ENCODE measurements at regions not wholly inside any gene's neighbourhood (a gene's known extent, or its start where the extent isn't known, plus 50 kb on each side); places are given as distances from the start of the nearest gene placed in this dataset.

- TF ChIP-seq ZNF234 (CRISPR knock-in tag; conservative IDR thresholded peaks at IDR 0.05) (no peak), NFE2L1 (CRISPR knock-in tag; IDR thresholded peaks at IDR 0.05; ENCODE audit: borderline replicate concordance) (no peak), SOX13 (IDR thresholded peaks at IDR 0.05) (no peak), SOX13 (CRISPR knock-in tag; conservative IDR thresholded peaks at IDR 0.05 in 1 of 2, IDR thresholded peaks at IDR 0.05 in 1 of 2) (no peak), ZNF510 (CRISPR knock-in tag; IDR thresholded peaks at IDR 0.05; ENCODE audit: low read depth) (no peak), ZNF546 (CRISPR knock-in tag; conservative IDR thresholded peaks at IDR 0.05) (no peak), JARID2 (CRISPR knock-in tag; IDR thresholded peaks at IDR 0.05; ENCODE audit: insufficient replicate concordance) (no peak), ZBTB39 (CRISPR knock-in tag; IDR thresholded peaks at IDR 0.05) (no peak), SMARCC2 (IDR thresholded peaks at IDR 0.05) (no peak), NFATC3 (CRISPR knock-in tag; IDR thresholded peaks at IDR 0.05) (no peak), NR1H2 (CRISPR knock-in tag; IDR thresholded peaks at IDR 0.05; ENCODE audit: borderline replicate concordance, low read depth) (no peak), NFRKB (IDR thresholded peaks at IDR 0.05) (no peak), SRSF9 (IDR thresholded peaks at IDR 0.05; ENCODE audit: borderline replicate concordance, insufficient read depth, low read depth, low read length, poor library complexity, severe bottlenecking) (no peak)
- TF ChIP-seq, protein P1, sequence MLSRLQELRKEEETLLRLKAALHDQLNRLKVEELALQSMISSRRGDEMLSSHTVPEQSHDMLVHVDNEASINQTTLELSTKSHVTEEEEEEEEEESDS (CRISPR knock-in tag; IDR thresholded peaks at IDR 0.05; ENCODE audit: borderline replicate concordance): no peak
- WGBS (ENCODE audit: low lambda C conversion rate): 0% methylated on average over 2 of the region's 2 CpGs
- no peak overlapping the region for H2AFZ ChIP-seq (ENCODE audit: low read length)
These were observed 518.3 kb upstream of the AGA start for GRCh38 chr4:177960566-177960965.

More at GRCh38 chr4:177960566-177960965, 518.3 kb upstream of the AGA start:
- intact Hi-C loops (cut with micrococcal nuclease; ENCODE audit: unreplicated experiment): no loop called here
- no peak for DNase-seq (ENCODE audit: low spot score)
- no peak for ATAC-seq
- Histone ChIP-seq H3K79me2 (ENCODE audit: insufficient read depth, low read length) (no peaks in the 10 kb centered on the region), H3K4me2 (ENCODE audit: low read depth, low read length) (no peak overlapping the region), H3K9ac (ENCODE audit: insufficient read depth, low read depth, low read length) (no peak overlapping the region), H3K4me1 (ENCODE audit: insufficient read depth, low read length) (no peaks in the 10 kb centered on the region), H3K27ac (ENCODE audit: extremely low read length, insufficient read depth, low read length) (no peak overlapping the region), H3K9me3 (ENCODE audit: low read length) (no peaks in the 10 kb centered on the region), H4K20me1 (ENCODE audit: insufficient read depth, low read length) (no peaks in the 10 kb centered on the region), H3K36me3 (replicated peaks in 1 of 2; ENCODE audit: control insufficient read depth in 1 of 2, insufficient read depth in 2 of 2, low read length in 2 of 2) (no peaks in the 10 kb centered on the region), H3K27me3 (ENCODE audit: control insufficient read depth in 1 of 2, insufficient read depth in 2 of 2, low read length in 2 of 2) (no peaks in the 10 kb centered on the region), H3K4me3 (replicated peaks in 1 of 3; ENCODE audit: insufficient read depth in 1 of 3, low read depth in 2 of 3, low read length in 3 of 3) (no peak overlapping the region)
- in situ Hi-C loops (cut with HindIII; ENCODE audit: extremely low pct_ligation_motif_present, low pct_unique_long_range_greater_than_20kb): no loop called here
- POLR2A ChIA-PET: no interaction called here
- CTCF ChIA-PET (ENCODE audit: low intra/inter-chr PET ratio, low total read pairs): no interaction called here
- no TSS peak for BruUV-seq (replicated peaks)
- no peak for FAIRE-seq

All from HepG2 (cell line).